Pancreas (tissue), 10 donors: ENCODE measurements at regions not wholly inside any gene's neighbourhood (a gene's known extent, or its start where the extent isn't known, plus 50 kb on each side); places are given as distances from the start of the nearest gene placed in this dataset.

Experiments used
- ATAC-seq, 4 donors: fragments of 200-7000 bp; cut with Tn5 transposase; one replicate each; pipeline versions ENCODE4 v1.8.0 to v1.9.1; 2020; ENCODE audit warnings: mild to moderate bottlenecking in 4 of 4, moderate library complexity in 4 of 4
- DNase-seq, 6 donors: peaks; one replicate each; pipeline ENCODE4 v3.0.0-alpha.2; 2020
- FAIRE-seq: peaks from 2 replicates; lab custom pipeline; 2012; peaks lifted over from hg19 to GRCh38; lab: Jason Lieb, UNC
- H3K27ac ChIP-seq, 4 donors: fragments of 200-600 bp; sonication (generic); 1 replicate in 3 of 4; 2 replicates in 1 of 4; pipeline versions ENCODE4 v1.5.0 to v1.8.0; 2020
- H3K27me3 ChIP-seq, 4 donors: fragments of 200-600 bp; one replicate each; pipeline ENCODE4 v1.8.0; 2021
- H3K36me3 ChIP-seq, 3 donors: fragments of 200-600 bp; sonication (generic) in 1 of 3; one replicate each; pipeline versions ENCODE4 v1.5.0 to v1.8.0; 2020 to 2021
- H3K4me1 ChIP-seq, 3 donors: fragments of 200-600 bp; one replicate each; pipeline ENCODE4 v1.8.0; 2021
- H3K4me3 ChIP-seq, 4 donors: fragments of 200-600 bp; sonication (generic) in 2 of 4; one replicate each; pipeline versions ENCODE4 v1.5.0 to v1.8.0; 2020 to 2021
- H3K9me3 ChIP-seq, 4 donors: fragments of 200-600 bp; one replicate each; pipeline ENCODE4 v1.8.0; 2021
- CTCF ChIP-seq, 4 donors: fragments of 200-600 bp; sonication (generic) in 3 of 4; IDR thresholded peaks; one replicate each; pipeline versions ENCODE4 v1.5.0 to v1.8.0; 2021; ENCODE audit warnings: antibody characterized with exemption in 4 of 4
- WGBS, 2 donors: extraction: QIAGEN DNeasy Blood & Tissue Kit; methylation state at CpG; one replicate each; pipeline ENCODE4 v1.1.7; 2013; 5-methylcytosine and 5-hydroxymethylcytosine counted together
- intact Hi-C, 3 donors: fragments of 100-400 bp; cut with DNase I; formaldehyde crosslinking; loops; one replicate each; pipeline versions ENCODE4 v1.11.1 to v1.14.2; 2022
- donor health status: healthy with polysubstance abuse.
- donor health status: DM: no; HTN: no; CAD: no; lungs with moderate emphysema.
- donor health status: DM: no; HTN: no; CAD: no.
- donor health status: control.
- donor health status: control.
- donor health status: Bipolar disorder and iron deficiency.
- donor health status: DM: yes; HTN: yes; CAD: no.
- donor health status: DM: no; HTN: no; CAD: no.
- donor health status: DM: no; HTN: no; CAD: no.
- donor health status: DM: yes; HTN: yes; CAD: no.

- Histone ChIP-seq H3K4me1 (no peaks in the 10 kb centered on the region), H3K4me3 (no peak overlapping the region), H3K9me3 (no peaks in the 10 kb centered on the region), H3K27ac (no peak overlapping the region), H3K27me3 (no peaks in the 10 kb centered on the region), H3K36me3 (no peaks in the 10 kb centered on the region)
- no peak for DNase-seq
- ATAC-seq: no peak
- TF ChIP-seq CTCF (IDR thresholded peaks at IDR 0.05): no peak
- intact Hi-C loops: no loop called here
- no peak for FAIRE-seq
- 63 to 71% methylated on average over 12 of the region's 12 CpGs for WGBS, 2 donors
Observed at GRCh38 chr11:119977881-119978280, 160.0 kb downstream of the TRIM29 start.

- intact Hi-C loops: no loop called here
Observed at GRCh38 chr11:119977561-119977860, 160.4 kb downstream of the TRIM29 start.

GRCh38 chr11:119976805-119977560 lies 160.9 kb downstream of the TRIM29 start:
- Histone ChIP-seq H3K4me3 (no peak overlapping the region), H3K9me3 (no peaks in the 10 kb centered on the region), H3K4me1 (no peaks in the 10 kb centered on the region), H3K36me3 (no peaks in the 10 kb centered on the region), H3K27me3 (no peaks in the 10 kb centered on the region), H3K27ac (no peak overlapping the region)
- no peak for TF ChIP-seq CTCF (IDR thresholded peaks at IDR 0.05)
- intact Hi-C loops: no loop called here
- FAIRE-seq (no peak), ATAC-seq (no peak), DNase-seq (no peak)
- WGBS, 2 donors: 76 to 79% methylated on average over 13 of the region's 13 CpGs

More at GRCh38 chr11:119977561-119977860, 160.4 kb downstream of the TRIM29 start:
- no peak overlapping the region for H3K4me3 ChIP-seq
- no peak overlapping the region for H3K27ac ChIP-seq
- ATAC-seq (no peak), DNase-seq (no peak), FAIRE-seq (no peak)
- 79 to 82% methylated on average over 3 of the region's 3 CpGs for WGBS, 2 donors
- no peaks in the 10 kb centered on the region for H3K9me3 ChIP-seq
- no peak for TF ChIP-seq CTCF (IDR thresholded peaks at IDR 0.05)
- H3K27me3 ChIP-seq: no peaks in the 10 kb centered on the region
- H3K36me3 ChIP-seq: no peaks in the 10 kb centered on the region
- no peaks in the 10 kb centered on the region for H3K4me1 ChIP-seq

GRCh38 chr11:119975561-119976152 lies 162.3 kb downstream of the TRIM29 start:
- DNase-seq (no peak), FAIRE-seq (no peak), ATAC-seq (no peak)
- Histone ChIP-seq H3K4me3 (no peak overlapping the region), H3K4me1 (no peaks in the 10 kb centered on the region), H3K27me3 (no peaks in the 10 kb centered on the region), H3K9me3 (no peaks in the 10 kb centered on the region), H3K27ac (no peak overlapping the region), H3K36me3 (no peaks in the 10 kb centered on the region)
- TF ChIP-seq CTCF (IDR thresholded peaks at IDR 0.05): no peak
- 40 to 52% methylated on average over 15 of the region's 15 CpGs for WGBS, 2 donors
- intact Hi-C loops: no loop called here

GRCh38 chr11:119974467-119974866 lies 163.4 kb downstream of the TRIM29 start:
- Histone ChIP-seq H3K4me1 (no peaks in the 10 kb centered on the region), H3K4me3 (no peak overlapping the region), H3K27ac (no peak overlapping the region), H3K9me3 (no peaks in the 10 kb centered on the region), H3K36me3 (no peaks in the 10 kb centered on the region), H3K27me3 (no peaks in the 10 kb centered on the region)
- no peak for TF ChIP-seq CTCF (IDR thresholded peaks at IDR 0.05)
- DNase-seq: no peak
- WGBS, 2 donors: 70 to 86% methylated on average over 4 of the region's 4 CpGs
- FAIRE-seq: no peak
- intact Hi-C loops: no loop called here
- ATAC-seq: no peak
